ENCODE measurements at regions not wholly inside any gene's neighbourhood (a gene's known extent, or its start where the extent isn't known, plus 50 kb on each side); places are given as distances from the start of the nearest gene placed in this dataset.

DNA sequence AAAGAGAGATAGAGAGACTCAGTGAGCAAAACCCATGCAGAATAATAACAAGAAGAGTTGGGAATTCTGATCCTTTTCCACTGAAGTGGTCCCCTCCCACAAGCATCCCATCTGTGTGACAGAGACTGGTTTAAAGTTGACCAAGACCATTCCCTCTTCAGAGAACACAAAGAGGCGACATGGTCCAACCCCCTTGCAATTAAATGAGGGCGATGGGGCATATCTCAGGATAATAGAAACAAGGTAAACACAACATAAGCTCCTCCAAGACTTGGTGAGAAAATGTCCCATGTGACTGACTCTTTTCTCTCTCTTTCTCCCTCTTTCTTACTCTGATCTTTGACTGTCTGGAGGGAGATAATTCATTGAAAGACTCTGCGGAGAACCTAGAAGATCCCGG lies 526.7 kb downstream of the SOX11 start:
- no peak for TF ChIP-seq CTCF (conservative IDR thresholded peaks at IDR 0.05)
- no peak for TF ChIP-seq EZH2 (IDR thresholded peaks at IDR 0.05; ENCODE audit: low read depth)

Data from PC-9 (cell line).